Endothelial cell of umbilical vein (primary cell): ENCODE measurements at regions not wholly inside any gene's neighbourhood (a gene's known extent, or its start where the extent isn't known, plus 50 kb on each side); places are given as distances from the start of the nearest gene placed in this dataset.

Experiments
- CTCF ChIP-seq, 2 donors: IDR thresholded peaks; 1 replicate in 1 of 2; 2 replicates in 1 of 2; pipeline ENCODE4 v1.5.1; 2011; ENCODE audit warnings: low read length in 2 of 2, mild to moderate bottlenecking in 2 of 2, moderate library complexity in 2 of 2, control low read depth in 1 of 2, inconsistent platforms in 1 of 2, low read depth in 1 of 2; ENCODE audit not compliant: insufficient read depth in 1 of 2; ENCODE audit errors: extremely low read depth in 1 of 2
- GATA2 ChIP-seq: IDR thresholded peaks from 2 replicates; pipeline ENCODE4 v1.7.0; 2011; ENCODE audit warnings: low read depth, mild to moderate bottlenecking, moderate library complexity, mixed read lengths, low read length; ENCODE audit not compliant: insufficient read length, insufficient read depth
- MYC ChIP-seq: IDR thresholded peaks from one replicate; pipeline ENCODE4 v1.6.1; 2011; ENCODE audit warnings: mild to moderate bottlenecking, low read depth, low read length
- POLR2A ChIP-seq: IDR thresholded peaks from 2 replicates; pipeline ENCODE4 v1.6.1; 2012; ENCODE audit warnings: low read depth, mild to moderate bottlenecking, control low read depth, low read length
- POLR2AphosphoS5 ChIP-seq: IDR thresholded peaks from 2 replicates; pipeline ENCODE4 v1.6.1; 2012; ENCODE audit warnings: low read depth, mild to moderate bottlenecking, control low read depth, low read length, moderate library complexity; ENCODE audit not compliant: insufficient read depth
- TF ChIP-seq, protein P1 (sequence below): IDR thresholded peaks from 2 replicates; pipeline ENCODE4 v1.6.1; 2011; ENCODE audit not compliant: insufficient read depth, insufficient read length

DNA sequence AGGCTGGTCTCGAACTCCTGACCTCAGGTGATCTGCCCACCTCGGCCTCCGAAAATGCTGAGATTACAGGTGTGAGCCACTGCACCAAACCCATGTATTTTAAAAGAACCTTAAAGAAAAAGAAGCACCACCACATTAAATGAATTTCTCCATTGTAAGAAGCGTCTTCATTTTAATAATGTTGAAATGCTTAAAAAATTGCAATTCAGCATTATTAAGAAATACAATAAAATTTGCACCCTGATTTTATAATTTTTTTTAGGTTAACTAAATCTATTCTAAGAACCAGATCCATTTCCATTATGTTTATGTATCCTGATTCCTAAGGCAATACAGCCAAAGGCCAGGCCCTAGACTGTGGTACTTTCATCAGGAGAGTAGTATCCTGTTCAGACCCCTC is 167.2 kb downstream of the BTC start:
- TF ChIP-seq, protein P1, sequence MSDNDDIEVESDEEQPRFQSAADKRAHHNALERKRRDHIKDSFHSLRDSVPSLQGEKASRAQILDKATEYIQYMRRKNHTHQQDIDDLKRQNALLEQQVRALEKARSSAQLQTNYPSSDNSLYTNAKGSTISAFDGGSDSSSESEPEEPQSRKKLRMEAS, result no peak
- TF ChIP-seq CTCF (IDR thresholded peaks at IDR 0.05; ENCODE audit: extremely low read depth in 1 of 2, insufficient read depth in 1 of 2, low read depth in 1 of 2, low read length in 2 of 2), result no peak
- no peak for TF ChIP-seq POLR2AphosphoS5
- no peak for TF ChIP-seq MYC
- no peak for TF ChIP-seq POLR2A
- TF ChIP-seq GATA2, result no peak
